GM12878 (cell line): ENCODE measurements at regions not wholly inside any gene's neighbourhood (a gene's known extent, or its start where the extent isn't known, plus 50 kb on each side); places are given as distances from the start of the nearest gene placed in this dataset.

Experiments used
- ATAC-seq: fragments of 200-7000 bp; cut with Tn5 transposase; 3 replicates; pipeline ENCODE4 v1.9.1; 2020; ENCODE audit warnings: mild to moderate bottlenecking, moderate library complexity
- BruUV-seq: library from RNA; stranded (reverse); fragments of 400-500 nt; replicated peaks from 2 replicates; lab custom pipeline; 2021; lab: Mats Ljungman, UMichigan
- CTCF ChIA-PET: fragments of 300-600 bp; sonication (Branson Sonifier 250); formaldehyde crosslinking; extraction: SDS; loops from one replicate; lab custom pipeline; 2021; ENCODE audit warnings: inconsistent platforms; lab: Yijun Ruan, JAX
- POLR2A ChIA-PET: fragments of 350-600 bp; formaldehyde crosslinking; extraction: SDS; loops from one replicate; lab custom pipeline; 2021; ENCODE audit warnings: inconsistent platforms; lab: Charles Lee
- RAD21 ChIA-PET: fragments of 300-600 bp; sonication (Branson Sonifier 250); formaldehyde crosslinking; loops from one replicate; lab custom pipeline; 2023; ENCODE audit warnings: antibody characterized with exemption; ENCODE audit not compliant: unreplicated experiment; lab: Charles Lee
- SMC1A ChIA-PET: fragments of 300-600 bp; sonication (Branson Sonifier 250); formaldehyde crosslinking; loops from one replicate; lab custom pipeline; 2023; ENCODE audit not compliant: unreplicated experiment, uncharacterized antibody; lab: Charles Lee
- DNase-seq: peaks from one replicate; pipeline ENCODE4 v3.0.0-alpha.2; 2011; ENCODE audit warnings: low read depth, low spot score
- FAIRE-seq: peaks from 3 replicates; lab custom pipeline; 2011; peaks lifted over from hg19 to GRCh38; lab: Jason Lieb, UNC
- H2AFZ ChIP-seq: 2 replicates; pipeline ENCODE4 v1.6.0; 2011; ENCODE audit warnings: low read depth, low read length, control low read depth; ENCODE audit not compliant: control insufficient read depth
- H3K27ac ChIP-seq: 2 replicates; pipeline ENCODE4 v1.5.1; 2011; ENCODE audit warnings: control low read depth; ENCODE audit not compliant: control insufficient read depth, insufficient read depth
- H3K27me3 ChIP-seq, 2 experiments: replicated peaks in 1 of 2; 2 replicates each; pipeline versions ENCODE4 v1.6.0 to v1.6.1; 2011; ENCODE audit warnings: low read length in 1 of 2; ENCODE audit not compliant: control insufficient read depth in 2 of 2, insufficient read depth in 2 of 2
- H3K36me3 ChIP-seq, 2 experiments: 2 replicates each; pipeline ENCODE4 v1.5.1; 2011; ENCODE audit warnings: low read length in 1 of 2; ENCODE audit not compliant: control insufficient read depth in 2 of 2, insufficient read depth in 2 of 2
- H3K4me1 ChIP-seq: 2 replicates; pipeline ENCODE4 v1.6.1; 2011; ENCODE audit warnings: mild to moderate bottlenecking, low read length, moderate library complexity, mixed read lengths; ENCODE audit not compliant: control insufficient read depth, insufficient read depth
- H3K4me2 ChIP-seq: 2 replicates; pipeline ENCODE4 v1.6.0; 2011; ENCODE audit warnings: control low read depth; ENCODE audit not compliant: control insufficient read depth, insufficient read depth
- H3K4me3 ChIP-seq: fragments of 200-600 bp; sonication (generic); 2 replicates; pipeline ENCODE4 v1.5.1; 2016
- H3K79me2 ChIP-seq: 2 replicates; pipeline ENCODE4 v1.6.0; 2011; ENCODE audit warnings: low read length; ENCODE audit not compliant: control insufficient read depth, insufficient read depth
- H3K9ac ChIP-seq: 2 replicates; pipeline ENCODE4 v1.8.0; 2011; ENCODE audit warnings: low read length, control low read depth, mixed read lengths; ENCODE audit not compliant: control insufficient read depth, insufficient read depth
- H3K9me3 ChIP-seq: replicated peaks from 3 replicates; pipeline ENCODE4 v1.5.1; 2011; ENCODE audit warnings: mild to moderate bottlenecking, low read length; ENCODE audit not compliant: control insufficient read depth, insufficient read depth
- H4K20me1 ChIP-seq: 2 replicates; pipeline ENCODE4 v1.6.0; 2011; ENCODE audit not compliant: control insufficient read depth, insufficient read depth
- ATF3 ChIP-seq: IDR thresholded peaks from 2 replicates; pipeline ENCODE4 v1.6.1; 2011; ENCODE audit warnings: low read depth, mild to moderate bottlenecking, low read length, moderate library complexity, borderline replicate concordance; ENCODE audit errors: extremely low read depth
- CEBPZ ChIP-seq: fragments of 150-350 bp; IDR thresholded peaks from 2 replicates; pipeline ENCODE4 v1.6.1; 2016; ENCODE audit warnings: low read depth, low read length
- CTCF ChIP-seq, 3 experiments: IDR thresholded peaks in 2 of 3; conservative IDR thresholded peaks in 1 of 3; 2 replicates each; pipeline ENCODE4 v1.5.1; 2011; ENCODE audit warnings: low read depth in 3 of 3, low read length in 3 of 3, mild to moderate bottlenecking in 3 of 3, control low read depth in 2 of 3, moderate library complexity in 2 of 3, inconsistent platforms in 1 of 3, mixed read lengths in 1 of 3; ENCODE audit not compliant: control insufficient read depth in 2 of 3, insufficient read depth in 1 of 3; ENCODE audit errors: extremely low read depth in 1 of 3
- IRF3 ChIP-seq: fragments of 450-650 bp; IDR thresholded peaks from 2 replicates; pipeline ENCODE4 v1.6.1; 2014; ENCODE audit warnings: mild to moderate bottlenecking
- KAT2A ChIP-seq: conservative IDR thresholded peaks from 2 replicates; pipeline ENCODE4 v1.6.1; 2011; ENCODE audit warnings: low read depth, low read length; ENCODE audit not compliant: control insufficient read depth
- RFX5 ChIP-seq: IDR thresholded peaks from 2 replicates; pipeline ENCODE4 v1.6.1; 2011; ENCODE audit warnings: low read depth, low read length, improper control_type of control experiment
- SIN3A ChIP-seq: IDR thresholded peaks from 2 replicates; pipeline ENCODE4 v1.6.1; 2012; ENCODE audit warnings: low read depth, low read length, improper control_type of control experiment
- SRF ChIP-seq, 2 experiments: IDR thresholded peaks; 2 replicates each; pipeline ENCODE4 v1.6.1; 2011; ENCODE audit warnings: low read depth in 2 of 2, low read length in 2 of 2, mild to moderate bottlenecking in 1 of 2, moderate library complexity in 1 of 2
- TAF1 ChIP-seq: IDR thresholded peaks from 2 replicates; pipeline ENCODE4 v1.6.1; 2011; ENCODE audit warnings: mild to moderate bottlenecking, low read depth, low read length, borderline replicate concordance
- TCF3 ChIP-seq: IDR thresholded peaks from 2 replicates; pipeline ENCODE4 v1.6.1; 2012; ENCODE audit warnings: low read depth, mild to moderate bottlenecking, low read length, borderline replicate concordance; ENCODE audit not compliant: insufficient read depth
- ZBTB40 ChIP-seq: fragments of 450-650 bp; IDR thresholded peaks from 2 replicates; pipeline ENCODE4 v1.6.1; 2016; ENCODE audit warnings: mild to moderate bottlenecking, moderate library complexity, borderline replicate concordance
- ZNF207 ChIP-seq: fragments of 450-650 bp; IDR thresholded peaks from 2 replicates; pipeline ENCODE4 v1.6.1; 2014; ENCODE audit warnings: antibody characterized with exemption, mild to moderate bottlenecking, borderline replicate concordance
- ZZZ3 ChIP-seq: IDR thresholded peaks from 2 replicates; pipeline ENCODE4 v1.6.1; 2011; ENCODE audit warnings: low read depth; ENCODE audit not compliant: control insufficient read depth, insufficient read length
- WGBS: methylation state at CpG from one replicate; pipeline ENCODE4 v1.1.6; 2016; ENCODE audit warnings: low lambda C conversion rate; ENCODE audit not compliant: insufficient replicate concordance, insufficient coverage; ENCODE audit errors: missing lambda C conversion rate; 5-methylcytosine and 5-hydroxymethylcytosine counted together
- in situ Hi-C: fragments of 300-500 bp; cut with MboI; formaldehyde crosslinking; loops from 9 replicates; pipeline ENCODE4 v1.14.3; 2018; ENCODE audit warnings: mixed read lengths
- intact Hi-C: fragments of 100-400 bp; cut with micrococcal nuclease; formaldehyde crosslinking; loops from one replicate; pipeline ENCODE4 v1.14.2; 2022; ENCODE audit not compliant: unreplicated experiment

GRCh38 chr5:44605926-44606325, 202.8 kb upstream of the MRPS30 start:
- H3K27ac ChIP-seq, result no peak overlapping the region
- FAIRE-seq (no peak), ATAC-seq (no peak), DNase-seq (no peak)
- in situ Hi-C loops (no loop called here), intact Hi-C loops (no loop called here)
- no peaks in the 10 kb centered on the region for H3K4me1 ChIP-seq
- H2AFZ ChIP-seq, result no peak overlapping the region
- no peaks in the 10 kb centered on the region for H3K9me3 ChIP-seq
- CTCF ChIA-PET, result no interaction called here
- H4K20me1 ChIP-seq, result no peaks in the 10 kb centered on the region
- H3K79me2 ChIP-seq, result no peaks in the 10 kb centered on the region
- RAD21 ChIA-PET, result no interaction called here
- BruUV-seq, result no TSS peak
- no peaks in the 10 kb centered on the region for H3K27me3 ChIP-seq
- POLR2A ChIA-PET, result no interaction called here
- 27% methylated on average over 5 of the region's 5 CpGs for WGBS
- no peak overlapping the region for H3K4me3 ChIP-seq
- no peak overlapping the region for H3K4me2 ChIP-seq
- TF ChIP-seq TAF1 (no peak), TCF3 (no peak), SRF (IDR thresholded peaks at IDR 0.05; ENCODE audit: low read depth in 2 of 2, low read length in 2 of 2) (no peak), IRF3 (no peak), ZNF207 (no peak), KAT2A (no peak), SIN3A (no peak), ZBTB40 (no peak), RFX5 (no peak), CTCF (IDR thresholded peaks at IDR 0.05 in 2 of 3, conservative IDR thresholded peaks at IDR 0.05 in 1 of 3; ENCODE audit: control insufficient read depth in 2 of 3, extremely low read depth in 1 of 3, insufficient read depth in 1 of 3, low read depth in 3 of 3, low read length in 3 of 3) (no peak), CEBPZ (no peak), ZZZ3 (no peak), ATF3 (no peak)
- H3K36me3 ChIP-seq, result no peaks in the 10 kb centered on the region
- SMC1A ChIA-PET, result no interaction called here
- H3K9ac ChIP-seq, result no peak overlapping the region
